ENCODE measurements at regions not wholly inside any gene's neighbourhood (a gene's known extent, or its start where the extent isn't known, plus 50 kb on each side); places are given as distances from the start of the nearest gene placed in this dataset.

DNA sequence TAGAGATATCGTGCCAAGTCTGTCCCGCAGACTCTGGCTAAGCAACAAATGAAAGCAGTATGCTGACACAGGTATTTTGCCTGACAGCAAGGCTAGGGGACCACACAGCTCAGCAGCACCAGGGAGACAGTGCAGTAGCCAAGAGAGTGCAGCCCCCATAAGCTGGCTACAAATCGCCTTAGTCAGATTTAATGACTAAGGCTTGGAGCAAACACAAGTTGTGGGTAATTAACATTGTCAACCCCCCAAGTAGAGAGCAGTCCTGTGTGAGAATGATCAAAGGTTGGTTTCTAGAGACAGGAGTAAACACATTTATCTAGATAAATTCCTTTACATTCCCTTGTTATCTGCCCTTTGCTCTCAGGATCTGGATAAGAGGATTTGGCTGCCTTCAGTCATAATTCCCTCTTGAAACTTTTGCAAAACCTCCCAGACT is 1434.5 kb upstream of the CDH6 start:
- TF ChIP-seq GATA3 (IDR thresholded peaks at IDR 0.05; ENCODE audit: low read depth, low read length) (no peak), GATA2 (IDR thresholded peaks at IDR 0.05; ENCODE audit: low read depth, low read length) (no peak)
